NCI-H524 treated with DMSO at 0.1 percent for 48 hours (cell line): ENCODE measurements at regions not wholly inside any gene's neighbourhood (a gene's known extent, or its start where the extent isn't known, plus 50 kb on each side); places are given as distances from the start of the nearest gene placed in this dataset.
"Not testable (repeated sequence)": the region's sequence is repeated elsewhere in the genome, so short reads cannot be mapped to it uniquely, and the experiment has no call there.

ENCODE experiments used
- DNase-seq: peaks from one replicate; lab custom pipeline; 2025; lab: John Stamatoyannopoulos, UW

DNA sequence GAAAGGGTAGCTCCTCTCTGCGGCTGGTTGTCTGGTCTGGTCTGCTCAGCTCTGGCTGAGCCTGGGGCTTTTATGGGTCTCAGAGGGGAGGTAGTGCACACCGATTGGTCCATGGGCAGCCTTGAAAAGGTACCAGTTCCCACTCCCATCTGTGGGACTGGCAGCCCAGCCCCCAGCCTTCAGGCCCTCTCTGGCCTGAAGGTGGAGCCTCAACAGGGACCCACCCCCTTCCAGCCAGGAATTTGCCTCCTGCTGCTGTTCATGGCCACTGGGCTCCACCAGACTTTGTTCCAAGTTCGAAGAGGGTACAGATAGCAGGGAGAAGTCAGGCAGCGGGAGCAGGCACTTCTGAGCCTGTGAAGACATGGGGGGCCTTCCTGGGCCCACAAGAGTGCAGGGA lies 165.3 kb upstream of the SLC27A6 start:
- DNase-seq: no peak

DNA sequence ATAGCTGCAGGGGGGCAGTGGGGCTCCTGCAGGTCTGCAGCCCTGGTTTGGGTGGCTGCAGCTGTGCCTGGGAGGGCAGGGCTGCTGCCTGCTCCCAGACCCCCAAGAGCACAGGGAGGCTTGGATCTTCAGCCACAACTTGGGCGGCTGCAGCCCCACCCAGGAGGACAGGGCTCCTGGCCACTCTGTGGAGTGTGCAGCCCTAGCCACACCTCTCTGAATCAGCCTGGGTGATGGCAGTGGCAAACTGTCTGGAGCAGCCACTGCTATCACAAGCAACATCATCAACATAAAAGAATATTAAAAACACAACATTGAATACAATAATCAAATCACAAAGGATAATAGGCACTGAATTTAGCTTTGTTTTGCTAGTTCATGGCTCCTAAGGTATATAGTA lies 164.9 kb upstream of the SLC27A6 start:
- no peak for DNase-seq

DNA sequence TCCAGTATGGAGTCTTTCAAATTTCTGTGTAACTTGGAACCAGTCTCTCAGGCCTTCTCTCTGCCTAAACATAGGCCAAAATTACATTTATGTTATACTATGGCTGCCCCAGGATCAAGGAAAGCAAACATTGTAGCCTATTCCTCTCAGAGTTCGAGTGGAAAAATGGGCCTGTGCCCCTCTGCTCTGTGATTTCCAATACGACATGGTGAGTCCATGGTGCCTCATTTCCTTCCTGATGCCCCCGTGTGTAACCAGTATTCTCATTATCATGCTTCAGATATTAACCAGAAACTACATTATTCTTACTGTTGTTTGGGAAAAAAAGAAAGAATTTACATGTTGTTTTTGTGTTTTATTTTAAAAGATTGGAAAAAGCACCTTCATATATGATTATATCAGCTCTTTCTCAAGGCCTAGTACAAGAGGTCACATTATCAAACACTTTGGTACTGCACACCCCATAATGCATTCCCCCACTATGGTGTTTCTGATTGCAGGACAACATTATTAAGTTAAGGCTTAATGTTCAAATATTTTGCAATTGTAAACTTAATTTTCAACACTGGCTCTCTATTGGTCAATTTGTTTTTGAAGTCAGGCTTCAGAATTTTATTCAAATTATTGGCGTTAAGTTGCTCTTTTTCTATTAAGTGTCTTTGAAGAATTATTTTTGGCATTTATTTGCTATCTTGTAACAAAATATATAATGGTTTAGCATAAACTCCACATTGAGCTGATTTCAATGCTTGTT lies 151.8 kb upstream of the SLC27A6 start:
- DNase-seq: no peak

DNA sequence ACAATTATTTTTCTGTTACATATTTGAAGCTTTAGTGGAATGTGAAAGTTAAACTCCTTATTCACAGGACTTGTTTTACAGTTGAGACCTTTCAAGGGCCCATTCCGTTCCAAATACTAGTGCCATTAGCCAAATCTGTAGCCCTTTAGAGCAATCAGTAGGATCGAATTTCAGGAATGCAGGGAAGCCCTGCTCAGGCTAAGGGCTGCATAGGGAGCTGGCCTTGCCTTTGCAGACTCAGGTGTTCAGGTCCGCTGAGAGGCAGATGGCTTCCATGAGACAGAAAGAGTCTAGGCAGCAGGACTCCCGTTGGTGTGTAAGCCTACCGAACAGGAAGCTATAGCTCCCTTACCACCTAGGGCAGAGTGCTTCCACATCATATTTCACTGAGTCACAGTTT lies 150.1 kb upstream of the SLC27A6 start:
- no peak for DNase-seq

DNA sequence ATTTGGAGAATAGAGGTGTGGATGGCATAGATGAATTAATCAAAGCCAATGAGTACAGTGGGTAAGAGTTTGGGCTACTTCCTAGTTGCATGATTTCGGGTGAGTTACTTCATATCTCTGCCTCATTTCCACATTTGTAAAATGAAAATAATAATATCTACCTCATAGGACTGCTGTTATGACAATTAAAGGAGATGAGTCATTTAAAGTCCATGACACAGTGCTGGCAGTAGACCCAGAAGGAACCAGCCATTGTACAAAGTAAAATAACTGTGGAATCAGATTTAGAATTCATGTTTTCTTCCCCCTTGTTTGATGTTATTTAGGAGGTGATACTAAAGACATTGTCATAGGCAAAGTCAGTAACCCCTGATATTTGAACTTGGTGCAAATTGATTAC lies 139.5 kb upstream of the SLC27A6 start:
- DNase-seq: no peak

DNA sequence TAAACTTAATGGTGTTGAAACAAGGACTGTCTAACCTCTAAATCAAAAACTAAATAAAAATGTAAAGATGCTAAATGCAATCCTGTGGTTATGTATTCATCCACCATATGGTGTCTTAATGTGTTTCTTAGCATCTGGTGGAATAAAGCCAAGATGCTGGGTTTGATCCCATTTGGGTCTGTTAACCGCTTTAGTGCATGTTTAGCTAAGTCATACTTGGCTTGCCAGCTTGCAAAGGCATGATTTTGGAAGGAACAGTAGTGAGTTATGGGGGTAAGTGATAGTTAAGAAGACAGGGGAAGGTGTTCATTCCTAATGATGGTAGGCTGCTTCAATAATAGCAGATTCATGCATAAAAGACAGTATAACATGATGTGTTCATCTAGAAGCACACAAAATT lies 139.0 kb upstream of the SLC27A6 start:
- DNase-seq: no peak

DNA sequence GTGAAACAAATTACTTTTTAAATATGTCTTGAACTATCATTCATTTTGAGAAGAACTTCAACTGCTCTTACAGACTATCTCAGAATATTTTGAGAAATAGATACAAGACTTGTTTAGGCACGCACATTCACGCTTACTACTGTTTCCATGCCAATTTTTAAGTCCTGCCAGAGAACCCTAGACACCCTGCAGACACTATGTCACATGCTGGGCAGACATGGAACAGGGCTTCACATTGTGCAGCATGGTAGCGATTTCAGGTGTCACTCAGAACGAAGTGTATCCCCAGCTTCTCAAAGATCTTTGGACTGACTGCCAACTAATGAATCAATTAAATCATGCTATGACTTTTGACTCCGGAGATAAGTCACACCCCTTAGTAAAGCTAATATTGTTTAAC lies 128.7 kb upstream of the SLC27A6 start:
- no peak for DNase-seq

DNA sequence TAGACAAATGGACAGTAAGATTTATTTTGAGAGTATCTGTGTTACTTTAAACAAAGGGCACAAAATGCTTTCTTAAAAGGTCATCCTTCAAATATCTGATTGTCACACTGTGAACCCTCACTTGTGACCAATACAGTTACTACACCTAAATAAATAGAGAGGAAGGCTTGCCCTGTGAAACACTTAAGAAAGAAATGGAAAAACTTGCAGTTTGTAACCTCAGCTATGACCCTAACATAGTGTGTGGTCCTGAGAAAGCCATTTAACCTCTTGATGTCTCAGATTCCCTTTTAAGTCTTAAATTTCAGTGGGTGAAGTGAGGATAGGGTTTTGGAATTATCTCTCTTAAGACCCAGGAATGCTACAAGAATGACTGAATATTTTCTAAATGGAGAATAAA lies 126.7 kb upstream of the SLC27A6 start:
- DNase-seq: no peak

DNA sequence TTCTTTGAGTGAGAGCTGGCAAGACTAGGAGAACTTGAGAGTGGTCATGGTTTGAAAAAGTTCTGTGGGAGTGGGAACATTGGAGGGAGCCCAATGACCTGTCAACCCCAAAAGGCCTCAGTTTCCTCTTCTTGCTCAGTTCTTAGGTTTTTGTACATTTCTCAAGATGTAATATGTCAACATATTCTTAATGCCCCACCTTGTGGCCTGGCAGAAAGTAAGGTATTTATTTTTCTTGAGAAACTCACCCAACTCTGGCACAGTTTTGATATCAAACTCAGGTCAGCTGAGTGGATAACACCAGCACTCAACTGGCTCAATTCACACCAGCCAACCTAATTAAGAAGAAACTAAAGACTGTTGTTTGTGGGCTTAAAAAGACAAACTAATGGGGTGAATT lies 123.0 kb upstream of the SLC27A6 start:
- DNase-seq: no peak

DNA sequence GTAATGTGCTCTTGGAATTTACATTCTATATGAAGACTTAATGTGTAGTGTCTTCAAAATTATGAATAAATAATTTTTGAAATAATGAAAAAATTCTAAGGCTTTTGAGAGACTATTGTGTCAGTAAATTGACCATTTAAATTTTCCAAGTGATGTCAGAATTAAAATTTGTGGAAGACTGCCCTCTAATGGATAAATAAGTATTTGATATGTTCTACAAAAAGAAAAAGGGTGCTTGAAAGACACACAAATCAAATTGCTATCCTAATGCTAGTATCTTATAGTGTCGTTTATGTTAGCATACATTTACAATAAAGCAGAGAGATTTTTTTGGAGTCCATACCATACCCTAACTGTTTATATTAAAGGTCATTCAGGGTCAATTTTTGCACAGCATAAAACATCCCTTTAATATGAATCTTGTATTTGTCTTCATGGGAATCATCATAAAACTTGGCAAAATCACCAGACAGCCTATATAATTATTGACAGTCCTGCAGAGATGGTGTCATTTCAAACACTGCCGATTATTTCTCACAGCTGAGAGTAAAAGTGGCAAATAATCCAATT lies 120.8 kb upstream of the SLC27A6 start:
- no peak for DNase-seq

DNA sequence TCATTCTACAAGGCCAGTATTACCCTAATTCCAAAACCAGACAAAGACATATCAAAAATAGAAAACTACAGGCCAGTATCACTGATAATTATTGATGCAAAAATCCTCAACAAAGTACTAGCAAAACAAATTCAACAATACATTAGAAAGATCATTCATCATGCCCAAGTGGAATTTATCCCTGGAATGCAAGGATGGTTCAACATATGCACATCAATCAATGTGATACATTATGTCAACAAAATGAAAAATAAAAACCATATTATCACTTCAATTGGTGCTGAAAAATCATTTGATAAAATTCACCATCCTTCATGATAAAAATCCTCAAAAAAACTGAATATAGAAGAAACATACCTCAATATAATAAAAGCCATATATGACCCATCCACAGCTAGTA lies 115.2 kb upstream of the SLC27A6 start:
- DNase-seq: no peak

DNA sequence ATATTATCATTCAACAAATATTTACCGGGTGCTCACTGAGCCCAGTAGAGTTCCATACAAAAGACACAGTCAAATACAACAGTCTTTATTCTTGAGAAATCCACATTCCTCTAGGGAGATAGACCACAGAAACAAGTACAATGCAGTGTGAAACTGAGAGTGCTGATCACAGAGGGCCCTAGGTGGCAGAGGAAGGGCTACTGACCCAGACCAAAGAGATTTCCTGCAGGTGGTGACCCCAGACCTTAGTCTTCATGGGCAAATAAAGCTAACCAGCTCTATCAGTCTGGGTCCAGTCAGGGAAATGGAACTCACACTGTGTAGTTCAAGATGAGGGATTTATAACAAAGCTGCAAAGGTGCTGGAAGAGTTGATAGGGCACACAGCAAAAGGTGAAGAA lies 110.4 kb upstream of the SLC27A6 start:
- no peak for DNase-seq

DNA sequence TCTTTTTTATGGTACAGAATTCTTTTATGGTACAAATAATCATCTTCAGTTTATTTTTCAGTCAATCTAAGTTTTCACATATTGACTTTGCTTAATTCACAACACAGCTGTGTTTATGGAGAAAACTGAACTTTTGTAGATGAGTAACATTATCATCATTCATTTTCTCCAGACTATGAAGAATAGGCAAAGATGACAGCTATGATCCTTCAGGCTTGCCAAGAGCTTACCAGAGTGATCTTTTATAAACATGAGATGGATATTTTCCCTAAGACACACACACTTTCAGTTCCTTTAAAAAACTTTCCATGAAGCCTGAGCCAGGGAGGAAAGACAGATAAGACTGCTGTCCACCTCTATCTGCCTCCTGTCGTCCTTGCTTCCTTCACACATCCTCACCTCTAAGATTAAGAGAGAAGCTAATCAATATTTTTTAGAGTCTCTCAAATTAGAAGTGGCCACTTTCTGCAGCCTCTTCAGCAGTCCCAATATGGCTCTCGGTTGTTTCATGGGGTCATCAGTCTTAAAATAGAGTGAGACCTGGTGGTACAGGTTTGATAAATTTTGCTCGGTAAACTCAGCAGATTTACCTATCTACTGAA lies 108.1 kb upstream of the SLC27A6 start:
- no peak for DNase-seq

DNA sequence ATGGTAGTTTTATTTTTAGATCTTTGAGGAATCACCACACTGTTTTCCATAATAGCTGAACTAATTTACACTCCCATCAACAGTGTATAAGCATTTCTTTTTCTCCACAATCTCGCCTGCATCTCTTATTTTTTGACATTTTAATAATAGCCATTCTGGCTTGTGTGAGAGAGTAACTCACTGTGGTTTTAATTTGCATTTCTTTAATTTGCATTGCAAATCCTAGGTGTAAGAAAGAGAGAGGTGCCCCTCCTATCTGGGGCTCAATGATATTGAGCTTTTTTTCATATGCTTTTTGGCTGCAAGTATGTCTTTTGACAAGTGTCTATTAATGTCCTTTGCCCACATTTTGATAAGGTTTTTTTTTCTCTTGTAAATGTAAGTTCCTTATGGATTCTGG lies 106.3 kb upstream of the SLC27A6 start:
- DNase-seq: no peak

DNA sequence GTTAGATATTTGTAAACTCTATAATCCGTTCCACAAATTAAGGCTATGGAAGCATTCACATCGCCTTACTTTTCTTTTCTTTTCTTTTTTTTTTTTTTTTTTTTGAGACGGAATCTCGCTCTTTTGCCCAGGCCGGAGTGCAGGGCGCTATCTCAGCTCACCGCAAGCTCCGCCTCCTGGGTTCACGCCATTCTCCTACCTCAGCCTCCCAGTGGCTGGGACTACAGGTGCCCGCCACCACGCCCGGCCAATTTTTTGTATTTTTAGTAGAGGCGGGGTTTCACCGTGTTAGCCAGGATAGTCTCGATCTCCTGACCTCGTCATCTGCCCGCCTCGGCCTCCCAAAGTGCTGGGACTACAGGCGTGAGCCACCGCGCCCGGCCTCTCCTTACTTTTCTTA lies 104.1 kb upstream of the SLC27A6 start:
- DNase-seq: not testable (repeated sequence)

DNA sequence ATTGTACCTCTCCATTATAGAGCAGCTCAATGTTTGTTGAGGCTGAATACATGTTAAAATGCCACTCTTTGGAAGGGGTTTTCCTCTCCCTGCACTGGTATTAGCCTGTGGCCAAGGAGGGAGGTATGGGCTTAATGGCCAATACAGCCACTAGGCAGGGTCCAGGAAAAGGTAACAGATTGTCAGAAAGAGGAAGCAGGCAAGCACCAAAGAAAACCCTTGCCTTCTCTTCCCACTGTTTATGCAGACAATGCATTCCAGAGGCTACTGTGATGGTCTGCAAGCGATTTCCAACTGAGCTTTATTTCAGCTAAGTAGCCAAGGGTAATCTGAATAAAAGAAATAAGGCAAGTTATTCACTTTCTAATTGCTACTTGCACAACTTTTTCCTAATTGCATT lies 95.3 kb upstream of the SLC27A6 start:
- no peak for DNase-seq

DNA sequence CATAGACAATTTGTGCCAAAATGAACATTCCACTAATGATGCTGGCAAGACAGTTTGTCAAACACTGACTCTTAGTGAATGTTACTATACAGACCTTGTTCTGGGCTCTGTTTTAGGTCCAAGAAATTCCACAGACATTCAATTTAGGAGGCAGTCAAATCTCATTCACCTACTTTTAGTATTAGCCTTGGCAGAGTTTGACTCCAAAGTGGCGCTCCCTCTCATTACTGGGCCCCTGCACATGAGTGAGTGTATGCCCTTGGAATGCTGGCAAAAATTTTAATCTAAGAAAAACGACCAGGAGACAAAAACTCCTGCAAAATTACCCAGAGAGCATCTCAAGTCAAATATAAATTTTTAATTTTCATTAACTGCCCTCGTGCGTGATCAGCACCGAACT lies 94.9 kb upstream of the SLC27A6 start:
- no peak for DNase-seq

DNA sequence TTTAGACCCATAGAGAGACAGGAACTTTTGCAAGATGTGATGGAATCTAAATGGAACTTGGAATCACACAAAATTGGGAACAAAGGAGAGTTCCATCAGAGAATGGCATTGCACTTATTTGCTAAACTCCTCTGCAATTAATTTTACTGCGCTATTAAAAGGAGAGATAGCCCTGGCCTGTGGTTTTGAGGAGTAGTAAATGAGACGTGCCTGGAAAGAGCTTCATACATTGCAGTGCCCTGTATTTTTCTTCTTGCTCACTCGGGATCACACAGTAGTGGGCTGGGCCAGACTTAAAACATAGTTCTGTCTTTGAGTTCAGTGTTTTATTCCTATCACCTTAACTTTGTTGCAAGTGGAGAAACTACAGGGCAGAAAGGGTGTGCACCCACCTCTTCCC lies 94.4 kb upstream of the SLC27A6 start:
- DNase-seq: no peak

DNA sequence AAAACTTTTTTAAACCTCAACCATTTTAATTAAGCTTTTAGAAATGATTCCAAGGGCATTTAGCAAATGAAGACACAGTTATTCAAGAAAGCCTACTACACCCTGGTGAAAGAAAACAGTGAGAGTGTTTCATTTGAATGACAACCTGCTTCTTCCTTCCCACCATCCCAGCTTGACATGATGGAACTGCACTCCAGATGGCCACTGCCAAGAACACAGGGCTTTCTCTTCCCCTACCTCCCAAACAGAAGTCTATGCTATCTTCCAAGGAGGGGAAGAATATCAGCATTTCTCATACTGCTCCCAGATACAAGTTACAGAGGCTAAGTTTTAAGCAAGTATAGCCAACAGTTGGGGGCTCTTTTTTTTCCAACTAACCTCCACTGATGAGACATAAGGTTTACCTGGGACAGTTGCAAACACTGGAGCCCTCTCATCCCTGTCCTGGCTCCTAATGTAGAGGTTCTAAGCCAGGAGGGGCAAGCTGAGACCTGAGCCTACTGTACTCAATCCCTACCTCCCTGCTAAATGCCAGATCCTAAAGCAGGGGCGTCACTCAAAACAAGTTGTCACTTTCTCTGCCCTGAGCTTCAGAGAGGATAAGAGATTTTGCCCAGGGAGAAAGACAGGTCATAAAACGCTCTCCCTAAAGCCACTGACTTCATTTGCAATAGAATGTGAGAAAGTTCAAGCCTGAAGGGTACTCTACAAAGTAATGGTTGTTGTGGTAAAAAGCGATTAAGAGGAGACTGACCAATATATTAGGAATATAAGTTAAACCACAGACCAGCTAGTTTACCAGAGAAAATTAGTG lies 88.5 kb upstream of the SLC27A6 start:
- DNase-seq: no peak

DNA sequence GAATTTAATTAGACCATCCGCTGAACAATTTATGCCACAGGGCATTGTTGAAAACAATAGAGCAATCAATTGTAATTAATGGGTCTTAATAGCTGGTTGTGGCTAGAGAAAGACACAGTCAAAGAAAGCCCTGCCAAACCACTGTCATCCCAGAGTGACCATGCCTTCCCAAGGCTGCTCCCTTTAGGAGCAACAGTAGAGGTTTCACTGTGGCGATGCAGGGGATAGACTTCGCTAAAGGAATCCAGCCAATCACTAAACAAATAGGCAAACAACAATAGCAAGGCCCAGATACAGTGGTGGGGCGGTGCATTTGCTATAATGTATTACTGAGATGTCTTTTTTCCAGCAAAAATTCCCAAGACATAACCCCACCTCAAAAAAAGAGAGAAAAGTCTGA lies 87.8 kb upstream of the SLC27A6 start:
- no peak for DNase-seq

DNA sequence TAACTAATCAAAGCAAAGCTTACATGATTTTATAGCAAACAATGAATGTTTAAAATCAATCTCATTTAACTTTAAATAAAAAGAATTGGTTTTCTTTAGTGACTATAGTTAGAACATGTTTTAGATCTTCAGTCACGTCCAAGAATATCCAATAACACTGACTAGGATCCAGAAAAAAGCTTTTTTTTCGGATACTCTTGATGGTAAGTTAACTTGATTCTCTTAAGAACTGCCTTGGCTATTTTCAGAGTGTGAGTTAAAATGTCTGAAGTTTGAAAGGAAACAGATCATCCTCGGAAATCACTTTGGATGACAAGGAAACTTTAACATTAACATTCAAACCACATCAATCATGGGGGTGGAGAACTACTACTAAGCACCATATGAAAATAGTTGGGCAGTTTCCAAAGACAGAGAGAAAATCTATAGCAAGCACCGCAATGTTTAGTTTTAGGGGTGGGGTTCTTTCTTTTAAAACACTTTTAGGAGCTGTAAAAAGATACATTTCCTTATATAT lies 83.7 kb upstream of the SLC27A6 start:
- no peak for DNase-seq

DNA sequence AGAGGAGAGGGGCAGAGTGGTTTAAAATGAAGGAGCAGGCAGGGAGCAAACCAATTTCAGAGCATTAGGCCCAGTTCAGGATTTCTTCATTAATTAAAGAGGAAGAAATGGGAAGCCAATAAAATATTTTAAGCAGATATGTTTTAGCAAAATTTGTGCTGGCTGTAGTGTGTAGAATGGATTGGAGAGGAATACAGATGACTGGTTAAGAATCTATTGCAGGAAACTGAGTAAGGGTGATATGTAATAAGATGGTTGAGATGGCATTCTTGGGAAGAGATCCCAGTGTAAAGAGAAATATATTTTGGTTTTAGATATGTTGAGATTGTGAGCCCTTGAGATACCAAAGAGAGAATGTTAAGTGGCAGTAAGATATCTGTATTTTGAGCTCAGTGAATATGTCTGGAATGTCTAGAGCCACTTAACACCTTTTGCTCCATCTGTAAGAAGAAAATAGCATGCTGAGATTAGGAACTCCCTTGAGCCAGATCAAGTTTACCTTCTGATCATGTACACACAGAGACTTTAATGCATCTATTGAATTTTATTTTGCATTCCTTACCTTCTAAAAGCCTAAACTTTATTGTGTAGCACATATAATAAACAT lies 79.5 kb upstream of the SLC27A6 start:
- DNase-seq: no peak
